Fibroblast of gingiva (primary cell): ENCODE measurements at regions not wholly inside any gene's neighbourhood (a gene's known extent, or its start where the extent isn't known, plus 50 kb on each side); places are given as distances from the start of the nearest gene placed in this dataset.

Experiments used
- DNase-seq: peaks from one replicate; pipeline ENCODE4 v3.0.0-alpha.2; 2011; ENCODE audit warnings: low read depth

- DNase-seq = no peak
Observed at GRCh38 chr2:6744038-6744437, 121.7 kb downstream of the CMPK2 start.

DNA sequence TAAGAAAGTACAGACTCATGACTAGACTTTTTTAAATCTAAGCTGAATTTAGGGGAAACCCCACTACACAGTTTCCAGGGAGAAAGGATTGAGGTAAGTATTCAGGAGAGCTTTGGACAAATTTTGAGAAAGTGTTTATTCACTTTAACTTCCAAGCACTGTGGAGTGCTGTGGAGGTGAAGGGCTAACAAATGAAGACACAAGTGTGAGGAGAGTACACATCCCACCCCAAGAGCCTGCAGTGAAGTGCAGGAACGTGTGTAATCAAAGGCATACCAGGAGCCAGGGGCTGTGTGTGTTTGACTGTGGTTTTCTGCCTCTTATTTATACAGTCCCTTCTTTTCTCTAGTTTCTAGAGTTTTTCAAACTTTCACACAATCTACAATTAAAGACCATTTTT lies 118.3 kb downstream of the CMPK2 start:
- DNase-seq = no peak

GRCh38 chr2:6748406-6749067 lies 117.2 kb downstream of the CMPK2 start:
- no peak for DNase-seq

DNA sequence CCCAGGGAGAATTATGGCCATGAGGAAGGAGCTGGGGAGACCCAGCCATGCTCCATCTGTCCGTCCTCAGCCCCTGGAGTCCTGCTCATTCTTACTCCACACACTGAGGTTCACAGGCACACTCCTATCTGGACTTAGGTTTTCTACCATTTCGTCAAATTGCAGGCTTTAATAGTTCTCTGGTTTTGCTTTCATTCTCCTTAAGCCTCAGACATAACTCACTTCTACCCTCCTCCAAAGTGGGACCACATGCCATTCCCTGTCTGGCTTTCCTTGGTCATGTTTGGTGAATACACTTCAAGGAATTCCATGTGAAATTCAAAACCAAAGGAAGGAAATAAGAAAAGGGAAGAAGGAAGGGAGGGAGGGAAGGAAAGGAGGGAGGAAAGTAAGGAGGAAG lies 115.7 kb downstream of the CMPK2 start:
- DNase-seq = no peak

DNA sequence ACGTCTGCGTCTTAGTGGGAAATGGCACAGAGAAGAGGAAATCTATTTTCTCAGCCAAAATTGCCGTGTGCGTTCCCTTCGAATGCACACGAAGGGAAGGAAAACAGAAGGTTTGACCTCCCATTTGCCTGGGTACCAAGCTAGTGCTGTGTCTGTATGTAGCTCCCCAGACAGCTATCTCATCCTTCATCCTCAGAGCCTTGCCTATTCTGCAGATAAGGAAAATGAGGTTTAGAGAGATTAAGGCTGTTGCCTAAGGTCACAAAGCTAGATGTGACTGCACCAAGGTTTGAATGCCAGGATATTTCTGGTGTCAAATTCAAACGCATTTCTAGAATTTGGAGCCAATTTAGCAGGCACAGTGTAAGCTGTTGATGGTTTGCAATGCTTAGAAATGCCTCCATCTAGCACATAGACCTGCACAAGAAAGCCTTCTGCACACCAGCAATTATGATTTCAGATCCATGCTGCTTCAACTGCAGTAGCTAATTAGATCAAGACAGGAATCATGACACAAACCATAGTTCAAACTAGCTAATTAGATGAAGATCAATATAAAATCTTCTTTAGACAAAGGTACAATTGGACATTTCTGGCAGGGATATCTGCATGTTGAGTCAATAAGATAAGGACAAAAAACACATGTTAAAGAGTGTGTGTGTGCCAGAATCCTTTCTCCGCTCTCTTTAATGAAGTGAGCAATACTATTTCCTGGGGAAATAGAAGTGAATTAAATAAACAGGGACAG lies 115.1 kb downstream of the CMPK2 start:
- no peak for DNase-seq

GRCh38 chr2:6754419-6754818 lies 111.3 kb downstream of the CMPK2 start:
- no peak for DNase-seq

DNA sequence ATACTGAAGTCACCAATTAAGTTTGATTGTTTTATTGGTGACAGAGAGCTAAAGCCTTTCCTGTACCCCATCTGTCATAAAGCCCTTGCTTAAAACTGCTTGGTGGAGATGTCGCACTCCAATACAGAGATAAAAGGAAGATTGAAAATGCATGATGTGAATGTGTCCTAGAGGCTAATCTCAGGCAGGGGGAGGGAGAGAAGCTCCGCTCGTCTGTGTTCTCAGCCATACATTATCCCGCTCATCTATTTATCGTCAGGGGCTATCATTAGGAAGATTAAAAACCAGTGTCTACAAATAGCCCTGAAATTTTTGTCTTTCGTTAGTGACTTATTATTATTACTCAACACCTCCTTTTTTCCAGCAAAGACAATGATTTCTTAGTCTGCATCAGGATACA lies 110.3 kb downstream of the CMPK2 start:
- DNase-seq = no peak

GRCh38 chr2:6757215-6757614 lies 108.5 kb downstream of the CMPK2 start:
- no peak for DNase-seq

- DNase-seq = no peak
Observed at GRCh38 chr2:6759689-6760088, 106.0 kb downstream of the CMPK2 start.

- DNase-seq = no peak
Observed at GRCh38 chr2:6760132-6760531, 105.6 kb downstream of the CMPK2 start.

DNA sequence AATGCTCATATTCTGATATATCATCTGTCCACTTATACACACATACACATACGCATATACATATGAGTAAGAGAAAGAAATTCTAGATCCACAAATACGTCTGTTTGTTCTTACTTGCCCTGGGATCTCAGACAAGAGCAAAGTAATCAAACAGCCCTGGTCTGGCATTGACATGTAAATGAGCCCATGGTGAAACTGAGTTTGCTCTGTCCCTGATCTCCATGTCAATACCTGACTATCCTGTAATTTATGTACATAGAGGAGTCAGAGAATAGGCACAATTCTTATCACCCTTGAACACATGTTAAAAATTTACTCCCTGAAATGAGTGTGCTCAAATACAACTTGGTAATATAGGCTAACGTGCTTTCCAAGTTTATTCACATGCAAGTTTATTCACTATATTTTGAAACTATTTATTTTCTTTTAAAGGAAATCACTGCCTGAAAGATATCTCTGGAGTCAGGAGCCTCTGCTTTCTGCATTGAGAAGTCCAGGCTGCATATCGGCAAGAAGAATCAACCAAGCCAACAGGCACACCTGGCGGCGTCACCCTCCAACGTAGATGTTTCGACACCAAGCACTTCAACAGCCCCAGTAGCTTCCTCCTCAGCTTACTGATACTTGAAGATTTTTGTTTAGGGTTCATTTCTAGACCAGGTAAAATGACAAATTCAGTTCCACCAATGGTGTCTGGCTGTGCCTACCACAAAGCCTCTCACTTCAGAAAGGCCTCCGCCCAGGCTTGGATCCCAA lies 100.6 kb downstream of the CMPK2 start:
- no peak for DNase-seq

DNA sequence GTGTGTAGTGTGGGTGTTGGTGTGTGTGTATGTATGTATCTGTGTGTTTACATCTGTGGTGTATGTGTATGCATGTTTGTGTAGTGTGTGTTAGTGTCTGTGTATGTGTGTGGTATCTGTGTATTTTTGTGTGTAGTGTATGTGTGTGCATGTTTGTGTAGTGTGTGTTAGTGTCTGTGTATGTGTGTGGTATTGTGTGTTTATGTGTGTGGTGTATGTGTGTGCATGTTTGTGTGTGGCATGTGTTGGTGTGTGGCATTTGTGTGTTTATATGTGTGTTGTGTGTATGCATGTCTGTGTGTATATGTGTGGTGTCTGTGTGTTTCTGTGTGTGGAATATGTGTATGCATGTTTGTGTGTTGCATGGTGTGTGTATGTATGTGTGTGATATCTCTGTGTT lies 96.4 kb downstream of the CMPK2 start:
- no peak for DNase-seq

DNA sequence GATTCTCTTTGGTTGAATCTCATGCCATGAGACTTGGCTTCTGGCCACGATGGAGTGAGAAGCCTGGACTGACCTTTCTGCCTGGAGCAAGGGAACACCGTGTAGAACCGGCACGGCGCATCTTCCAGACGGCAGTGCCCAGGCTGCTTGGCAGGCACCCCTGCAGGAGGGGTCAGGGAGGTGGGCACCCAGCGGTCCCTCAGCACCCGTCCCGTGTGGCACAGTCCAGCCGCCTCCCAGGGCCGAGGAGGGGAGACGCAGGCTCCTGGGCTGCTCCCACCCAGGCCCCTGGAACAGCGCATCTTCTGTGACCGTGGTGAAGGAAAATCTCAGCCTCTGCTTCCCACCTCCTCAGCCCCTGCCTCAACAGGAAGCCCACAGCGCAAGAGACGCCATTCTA lies 95.7 kb downstream of the CMPK2 start:
- no peak for DNase-seq

GRCh38 chr2:6771634-6772611 lies 93.8 kb downstream of the CMPK2 start:
- no peak for DNase-seq

DNA sequence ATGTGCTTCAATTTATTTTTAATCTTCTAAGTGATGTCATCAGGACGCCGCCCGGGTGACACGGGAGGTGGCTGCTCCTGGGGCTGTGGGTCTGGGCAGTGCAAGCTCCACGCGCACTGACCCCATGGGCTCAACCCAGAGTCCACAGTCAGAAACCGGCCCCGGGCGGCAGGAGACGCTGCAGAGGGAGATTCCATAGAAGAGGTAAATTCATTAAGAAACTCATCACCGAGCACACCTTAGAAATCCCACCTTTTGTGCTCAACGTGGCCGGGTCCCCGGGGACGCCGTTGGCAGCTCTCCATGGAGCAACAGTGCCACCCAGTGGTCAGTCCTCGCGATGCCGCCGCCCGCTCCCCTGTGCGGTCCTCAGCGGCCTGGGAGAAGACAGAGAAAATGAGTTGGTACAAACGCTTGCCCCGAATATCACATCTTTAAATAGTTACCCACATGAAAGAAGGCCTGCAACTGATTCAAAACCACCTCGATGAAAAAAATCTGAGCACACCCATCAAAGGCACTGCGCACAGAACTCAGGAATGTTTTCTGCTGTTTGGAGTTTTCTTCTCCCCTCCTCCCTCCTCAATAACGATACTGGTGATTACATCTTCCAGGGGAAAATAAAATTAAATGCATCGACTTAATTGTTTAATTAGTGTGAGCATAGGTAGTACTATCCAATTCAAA lies 92.6 kb downstream of the CMPK2 start:
- no peak for DNase-seq

DNA sequence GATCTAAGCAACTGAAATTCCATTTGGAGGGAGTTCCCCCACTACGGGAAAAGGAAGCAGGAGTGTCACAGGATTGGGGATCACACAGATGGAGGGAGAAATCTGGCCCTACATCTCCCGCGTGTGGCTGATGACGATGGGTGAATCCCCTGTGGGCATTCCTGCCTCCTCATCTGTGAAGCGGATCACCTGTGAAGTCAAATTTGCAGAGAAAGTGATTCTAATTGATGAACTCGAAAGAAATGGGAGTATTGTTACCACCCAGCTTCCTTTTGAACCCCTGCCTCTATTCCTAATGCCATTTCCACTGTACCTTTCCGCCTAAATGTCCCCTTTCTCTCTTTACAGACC lies 92.0 kb downstream of the CMPK2 start:
- DNase-seq = no peak

- no peak for DNase-seq
Observed at GRCh38 chr2:6776125-6776524, 89.6 kb downstream of the CMPK2 start.

DNA sequence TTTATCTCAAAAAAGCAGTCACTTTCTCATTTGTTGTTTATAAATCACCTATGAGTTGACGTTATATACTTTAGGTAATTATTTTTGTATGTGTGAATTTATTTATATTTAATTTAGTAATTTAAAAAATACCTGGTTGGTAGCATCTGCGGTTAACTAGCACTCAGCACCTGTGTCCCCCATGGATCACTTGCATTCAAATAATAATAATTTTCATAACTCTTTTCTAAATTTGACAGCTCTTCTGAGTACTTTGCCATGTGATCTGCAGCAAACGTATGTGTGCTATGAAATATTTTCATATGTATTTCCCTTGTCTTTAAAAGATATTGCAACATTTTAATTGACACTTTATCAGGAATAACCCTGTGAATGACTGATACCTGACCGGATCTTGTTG lies 88.1 kb downstream of the CMPK2 start:
- no peak for DNase-seq

DNA sequence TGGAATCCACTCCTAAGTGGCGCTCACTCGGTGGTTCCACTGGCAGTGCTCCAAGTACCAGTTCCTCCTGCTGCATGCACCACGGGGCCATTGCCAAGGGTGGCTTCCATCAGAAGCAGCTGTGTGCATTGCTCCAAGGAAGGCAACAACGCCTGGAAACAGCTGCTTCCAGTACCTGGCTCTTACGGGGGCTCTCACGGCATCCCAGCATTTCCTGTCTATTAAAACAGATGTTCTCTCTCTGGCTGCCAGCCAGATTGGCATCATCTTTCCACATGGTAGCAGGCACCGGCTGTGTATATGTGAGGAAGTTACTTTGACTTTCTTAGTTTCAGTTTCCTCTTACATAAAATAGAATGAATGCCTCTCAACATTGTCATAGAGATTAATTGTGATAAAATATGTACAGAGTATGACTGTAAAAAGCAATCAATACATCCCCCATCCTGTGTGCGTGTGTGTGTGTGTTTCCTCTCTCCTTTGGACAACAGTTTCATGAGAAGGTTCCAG lies 84.9 kb downstream of the CMPK2 start:
- no peak for DNase-seq

GRCh38 chr2:6782517-6783237 lies 83.0 kb downstream of the CMPK2 start:
- no peak for DNase-seq

GRCh38 chr2:6783238-6783614 lies 82.5 kb downstream of the CMPK2 start:
- DNase-seq = no peak
